WTC11 (cell line): ENCODE measurements at regions not wholly inside any gene's neighbourhood (a gene's known extent, or its start where the extent isn't known, plus 50 kb on each side); places are given as distances from the start of the nearest gene placed in this dataset.

Experiments
- ATAC-seq: fragments of 200-7000 bp; cut with Tn5 transposase; 2 replicates; pipeline ENCODE4 v1.10.0; 2021; ENCODE audit warnings: mild to moderate bottlenecking, moderate library complexity
- CTCF ChIA-PET: fragments of 300-600 bp; sonication (Branson Sonifier 250); formaldehyde crosslinking; loops from one replicate; lab custom pipeline; 2021; ENCODE audit warnings: antibody characterized with exemption; lab: Charles Lee
- POLR2A ChIA-PET: fragments of 350-600 bp; sonication (Branson Sonifier 250); formaldehyde crosslinking; loops from one replicate; lab custom pipeline; 2021; ENCODE audit warnings: antibody characterized with exemption; lab: Charles Lee
- DNase-seq: peaks from one replicate; pipeline ENCODE4 v3.0.0; 2021; ENCODE audit warnings: low spot score
- H3K27ac Mint-ChIP-seq: 2 replicates; pipeline ENCODE4 v1.8.0; 2021; ENCODE audit warnings: mixed read lengths
- H3K27me3 Mint-ChIP-seq: 2 replicates; pipeline ENCODE4 v1.8.0; 2021; ENCODE audit warnings: low read depth, mild to moderate bottlenecking, moderate library complexity, mixed read lengths
- H3K36me3 Mint-ChIP-seq: 2 replicates; pipeline ENCODE4 v1.8.0; 2021; ENCODE audit warnings: mixed read lengths
- H3K4me1 Mint-ChIP-seq: 2 replicates; pipeline ENCODE4 v1.8.0; 2022; ENCODE audit warnings: mixed read lengths
- H3K4me3 Mint-ChIP-seq: 2 replicates; pipeline ENCODE4 v1.8.0; 2021; ENCODE audit warnings: mild to moderate bottlenecking, moderate library complexity, mixed read lengths
- H3K9me3 Mint-ChIP-seq: 2 replicates; pipeline ENCODE4 v1.8.0; 2021; ENCODE audit warnings: mixed read lengths
- ARID4B ChIP-seq: sonication (generic); formaldehyde crosslinking; IDR thresholded peaks from 2 replicates; pipeline ENCODE4 v1.8.0; 2023; ENCODE audit warnings: missing genetic modification reagents, mild to moderate bottlenecking, borderline replicate concordance
- CBFB ChIP-seq: sonication (generic); formaldehyde crosslinking; IDR thresholded peaks from 2 replicates; pipeline ENCODE4 v1.8.1; 2022; ENCODE audit warnings: mild to moderate bottlenecking, low read depth, missing genetic modification reagents
- ELF4 ChIP-seq: sonication (generic); formaldehyde crosslinking; IDR thresholded peaks from 2 replicates; pipeline ENCODE4 v1.8.1; 2022; ENCODE audit warnings: low read depth, mild to moderate bottlenecking, moderate library complexity, missing genetic modification reagents
- ETV6 ChIP-seq: sonication (generic); formaldehyde crosslinking; IDR thresholded peaks from 2 replicates; pipeline ENCODE4 v1.8.1; 2022; ENCODE audit warnings: mild to moderate bottlenecking, missing genetic modification reagents
- FOXP1 ChIP-seq: sonication (generic); formaldehyde crosslinking; IDR thresholded peaks from 2 replicates; pipeline ENCODE4 v1.8.0; 2022; ENCODE audit warnings: missing genetic modification reagents, mild to moderate bottlenecking, moderate library complexity, borderline replicate concordance
- MAX ChIP-seq: sonication (generic); formaldehyde crosslinking; IDR thresholded peaks from 2 replicates; pipeline ENCODE4 v1.8.0; 2022; ENCODE audit warnings: mild to moderate bottlenecking, missing genetic modification reagents
- PRRX2 ChIP-seq: fragments of 250-450 bp; sonication (Bioruptor Pico); IDR thresholded peaks from 2 replicates; pipeline ENCODE4 v1.8.0; 2021; ENCODE audit warnings: mild to moderate bottlenecking
- SP1 ChIP-seq: sonication (generic); formaldehyde crosslinking; conservative IDR thresholded peaks from 2 replicates; pipeline ENCODE4 v1.8.1; 2022; ENCODE audit warnings: missing genetic modification reagents
- ZNF138 ChIP-seq: sonication (generic); formaldehyde crosslinking; conservative IDR thresholded peaks from 2 replicates; pipeline ENCODE4 v1.8.1; 2022; ENCODE audit warnings: mild to moderate bottlenecking, moderate library complexity, missing genetic modification reagents
- ZNF232 ChIP-seq: sonication (generic); formaldehyde crosslinking; IDR thresholded peaks from 2 replicates; pipeline ENCODE4 v1.8.0; 2022; ENCODE audit warnings: mild to moderate bottlenecking, missing genetic modification reagents
- ZNF396 ChIP-seq: fragments of 250-450 bp; sonication (Bioruptor Pico); IDR thresholded peaks from 2 replicates; pipeline ENCODE4 v1.8.0; 2021; ENCODE audit warnings: mild to moderate bottlenecking, moderate library complexity, borderline replicate concordance
- ZSCAN18 ChIP-seq: fragments of 250-450 bp; sonication (Bioruptor Pico); IDR thresholded peaks from 2 replicates; pipeline ENCODE4 v2.1.2; 2022; ENCODE audit warnings: mild to moderate bottlenecking, moderate library complexity
- TF ChIP-seq, protein P1 (sequence below): sonication (generic); formaldehyde crosslinking; IDR thresholded peaks from 2 replicates; pipeline ENCODE4 v1.8.1; 2022; ENCODE audit warnings: low read depth, mild to moderate bottlenecking, moderate library complexity, missing genetic modification reagents, borderline replicate concordance
- TF ChIP-seq, protein P2 (sequence below): fragments of 250-450 bp; sonication (Bioruptor Pico); IDR thresholded peaks from 2 replicates; pipeline ENCODE4 v1.9.0; 2021; ENCODE audit warnings: mild to moderate bottlenecking
- TF ChIP-seq, protein P3 (sequence below): sonication (generic); formaldehyde crosslinking; IDR thresholded peaks from 2 replicates; pipeline ENCODE4 v1.8.0; 2022; ENCODE audit warnings: mild to moderate bottlenecking, missing genetic modification reagents

DNA sequence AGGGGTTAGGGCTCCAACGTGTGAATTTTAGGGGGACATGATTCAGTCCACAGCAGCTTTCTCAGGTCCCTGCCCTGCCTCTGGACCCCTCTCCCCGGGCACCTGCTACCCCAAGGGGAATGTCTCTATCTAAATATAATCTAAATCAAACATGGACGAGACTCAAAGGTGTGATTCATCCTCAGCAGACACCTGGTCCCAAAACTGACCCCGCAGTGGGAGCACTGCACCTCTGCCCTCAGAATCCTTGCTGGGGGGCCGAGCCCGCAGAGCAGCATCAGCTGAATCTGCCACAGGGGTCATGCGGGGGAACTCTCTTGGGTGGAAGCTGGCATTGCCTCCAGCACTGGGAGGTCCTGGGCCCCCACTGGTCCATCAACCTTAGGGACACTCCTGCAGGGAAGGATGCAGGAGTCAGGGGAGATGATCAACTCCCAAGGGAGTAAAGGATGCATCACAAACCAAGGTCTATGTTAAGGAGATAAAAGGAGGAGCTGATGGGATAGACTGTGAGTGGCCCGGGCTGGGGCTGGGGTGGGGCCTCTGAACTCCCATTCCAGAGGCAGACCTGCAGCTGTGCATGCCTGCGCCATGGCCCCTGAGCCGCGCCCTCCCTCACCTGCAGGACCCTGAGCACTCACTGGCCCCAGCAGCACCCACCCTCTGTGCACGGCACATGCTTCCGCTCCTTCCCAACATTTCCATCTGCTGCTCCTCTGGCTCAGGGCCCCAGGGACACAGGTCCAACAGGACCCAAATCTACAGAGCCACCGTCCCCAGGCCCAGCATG is 54.0 kb downstream of the ADRA2C start (continued):
- no peak for TF ChIP-seq ETV6 (CRISPR knock-in tag)
- TF ChIP-seq ARID4B: no peak

DNA sequence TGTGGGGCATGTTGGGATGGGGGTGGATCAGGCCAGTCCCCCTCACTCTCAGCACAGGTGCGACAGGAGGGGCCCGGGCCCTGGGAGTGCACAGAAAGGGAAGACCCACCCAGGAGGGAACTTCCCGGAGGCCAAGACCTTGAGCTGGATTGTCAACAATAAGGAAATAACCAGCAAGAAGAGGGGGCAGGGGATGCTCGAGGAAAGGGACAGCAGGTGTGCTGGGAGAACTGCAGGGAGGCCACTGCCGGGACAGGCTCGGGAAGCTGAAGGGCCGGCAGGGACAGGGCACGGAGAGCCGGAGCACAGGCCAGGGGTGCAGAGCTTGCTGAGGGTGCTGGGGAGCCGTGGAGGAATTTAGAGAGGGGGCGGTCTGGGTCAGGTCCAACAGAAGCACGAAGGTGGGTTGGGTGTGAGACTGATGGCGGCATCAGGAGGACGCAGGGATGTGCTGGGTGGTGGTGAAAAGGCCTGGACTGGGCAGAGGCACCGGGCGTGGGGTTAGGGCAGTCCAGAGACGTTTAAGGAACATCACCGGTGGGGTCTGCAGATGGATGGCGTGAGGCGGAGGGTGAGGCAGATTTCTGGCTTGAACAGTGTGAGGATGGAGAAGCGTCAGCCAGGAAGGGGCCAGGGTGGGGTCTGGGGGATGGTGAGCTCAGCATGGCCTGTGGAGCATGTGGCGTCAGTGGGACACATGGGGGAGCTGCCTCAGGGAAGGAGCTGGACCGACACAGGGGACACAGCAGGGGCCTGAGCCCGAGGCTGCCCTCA is 54.8 kb downstream of the ADRA2C start:
- no peak for DNase-seq
- Mint-ChIP-seq H3K4me3 (no peak overlapping the region), H3K27ac (no peak overlapping the region), H3K9me3 (peaks cover 7% of the 10 kb centered on the region), H3K36me3 (no peaks in the 10 kb centered on the region), H3K27me3 (peaks cover 7% of the 10 kb centered on the region)
- POLR2A ChIA-PET: no interaction called here
- TF ChIP-seq SP1 (CRISPR knock-in tag): no peak
- TF ChIP-seq FOXP1 (CRISPR knock-in tag): no peak
- TF ChIP-seq PRRX2 (CRISPR knock-in tag): no peak
- no peak for TF ChIP-seq CBFB (CRISPR knock-in tag)
- TF ChIP-seq, protein P1, sequence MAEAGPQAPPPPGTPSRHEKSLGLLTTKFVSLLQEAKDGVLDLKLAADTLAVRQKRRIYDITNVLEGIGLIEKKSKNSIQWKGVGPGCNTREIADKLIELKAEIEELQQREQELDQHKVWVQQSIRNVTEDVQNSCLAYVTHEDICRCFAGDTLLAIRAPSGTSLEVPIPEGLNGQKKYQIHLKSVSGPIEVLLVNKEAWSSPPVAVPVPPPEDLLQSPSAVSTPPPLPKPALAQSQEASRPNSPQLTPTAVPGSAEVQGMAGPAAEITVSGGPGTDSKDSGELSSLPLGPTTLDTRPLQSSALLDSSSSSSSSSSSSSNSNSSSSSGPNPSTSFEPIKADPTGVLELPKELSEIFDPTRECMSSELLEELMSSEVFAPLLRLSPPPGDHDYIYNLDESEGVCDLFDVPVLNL (CRISPR knock-in tag): no peak
- TF ChIP-seq ZSCAN18 (CRISPR knock-in tag): no peak
- no peak for TF ChIP-seq ZNF138 (CRISPR knock-in tag)
- no peak for TF ChIP-seq ZNF232 (CRISPR knock-in tag)
- TF ChIP-seq, protein P2, sequence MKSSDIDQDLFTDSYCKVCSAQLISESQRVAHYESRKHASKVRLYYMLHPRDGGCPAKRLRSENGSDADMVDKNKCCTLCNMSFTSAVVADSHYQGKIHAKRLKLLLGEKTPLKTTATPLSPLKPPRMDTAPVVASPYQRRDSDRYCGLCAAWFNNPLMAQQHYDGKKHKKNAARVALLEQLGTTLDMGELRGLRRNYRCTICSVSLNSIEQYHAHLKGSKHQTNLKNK (CRISPR knock-in tag): no peak
- no peak for TF ChIP-seq ZNF396 (CRISPR knock-in tag)
- TF ChIP-seq MAX (CRISPR knock-in tag): no peak
- TF ChIP-seq, protein P3, sequence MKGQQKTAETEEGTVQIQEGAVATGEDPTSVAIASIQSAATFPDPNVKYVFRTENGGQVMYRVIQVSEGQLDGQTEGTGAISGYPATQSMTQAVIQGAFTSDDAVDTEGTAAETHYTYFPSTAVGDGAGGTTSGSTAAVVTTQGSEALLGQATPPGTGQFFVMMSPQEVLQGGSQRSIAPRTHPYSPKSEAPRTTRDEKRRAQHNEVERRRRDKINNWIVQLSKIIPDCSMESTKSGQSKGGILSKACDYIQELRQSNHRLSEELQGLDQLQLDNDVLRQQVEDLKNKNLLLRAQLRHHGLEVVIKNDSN: no peak
- no peak for TF ChIP-seq ELF4 (CRISPR knock-in tag)
- TF ChIP-seq, all 79 proteins: peak for 0
- CTCF ChIA-PET: interaction anchor here (1.1 to 4.0 kb wide), 6 partner anchors 9 to 60 kb away, joined by 3 to 17 read pairs (median 5); no protein-coding TSS in a partner anchor
- no peak for ATAC-seq
- H3K4me1 Mint-ChIP-seq: peaks cover 15% of the 10 kb centered on the region
